ENCODE measurements at regions not wholly inside any gene's neighbourhood (a gene's known extent, or its start where the extent isn't known, plus 50 kb on each side); places are given as distances from the start of the nearest gene placed in this dataset.
"Not testable (repeated sequence)": the region's sequence is repeated elsewhere in the genome, so short reads cannot be mapped to it uniquely, and the experiment has no call there.

- not testable (repeated sequence) for DNase-seq
Measured at GRCh38 chr2:111482987-111483679, 362.4 kb downstream of the BCL2L11 start.

DNA sequence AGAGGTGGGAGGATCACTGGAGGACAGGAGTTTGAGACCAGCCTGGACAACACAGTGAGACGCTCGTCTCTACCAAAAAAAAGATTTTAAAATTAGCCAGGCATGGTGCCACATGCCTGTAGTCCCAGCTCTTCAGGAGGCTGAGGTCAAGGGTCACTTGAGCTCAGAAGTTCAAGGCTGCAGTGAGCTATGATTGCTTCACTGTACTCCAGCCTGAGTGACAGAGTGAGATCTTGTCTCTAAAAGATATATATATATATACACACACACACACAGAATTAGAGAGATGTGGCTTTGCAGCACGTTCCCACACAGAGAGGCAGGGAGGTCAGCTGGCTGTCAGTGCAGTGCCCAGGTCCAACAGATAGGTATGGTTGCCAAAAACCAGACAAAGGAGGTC is 363.4 kb downstream of the BCL2L11 start:
- DNase-seq, result not testable (repeated sequence)

DNA sequence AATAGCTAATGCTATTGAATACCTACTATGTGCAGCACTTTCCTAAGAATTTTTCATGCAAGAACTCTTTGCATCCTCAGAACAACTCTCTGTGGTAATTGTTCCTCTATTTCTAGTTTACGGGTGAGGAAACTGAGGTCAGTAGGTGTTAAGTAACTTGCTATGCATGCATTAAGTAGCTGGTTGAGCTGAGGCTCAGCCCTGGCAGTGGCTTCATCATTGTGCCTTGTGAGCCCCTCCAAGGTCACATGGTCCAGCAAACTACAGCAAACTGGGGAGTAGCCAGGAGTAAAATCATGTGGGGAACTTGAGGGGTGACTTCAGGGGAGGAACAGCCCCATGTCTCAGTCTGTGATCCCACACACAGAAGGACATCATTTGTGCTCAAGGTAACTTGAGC is 365.2 kb downstream of the BCL2L11 start:
- DNase-seq, result not testable (repeated sequence)

DNA sequence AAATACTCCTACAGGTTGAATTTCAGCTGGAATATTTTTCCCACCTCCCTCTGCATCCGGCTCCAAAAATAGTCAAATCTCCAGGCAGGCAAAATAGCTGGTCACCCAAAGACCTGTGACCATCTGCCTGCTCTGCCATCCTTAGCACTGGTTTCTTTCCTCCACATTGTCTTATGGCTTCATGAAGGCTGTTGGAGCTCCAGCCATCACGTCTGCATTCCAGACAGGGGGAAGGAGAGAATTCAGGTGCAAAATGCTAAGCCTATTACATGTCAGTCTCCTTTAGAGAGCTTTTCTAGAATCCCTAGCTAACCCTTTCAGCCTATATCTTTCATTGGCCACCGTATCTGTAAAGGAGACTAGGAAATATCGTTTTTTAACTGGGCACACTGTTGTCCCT is 367.7 kb downstream of the BCL2L11 start:
- not testable (repeated sequence) for DNase-seq

DNA sequence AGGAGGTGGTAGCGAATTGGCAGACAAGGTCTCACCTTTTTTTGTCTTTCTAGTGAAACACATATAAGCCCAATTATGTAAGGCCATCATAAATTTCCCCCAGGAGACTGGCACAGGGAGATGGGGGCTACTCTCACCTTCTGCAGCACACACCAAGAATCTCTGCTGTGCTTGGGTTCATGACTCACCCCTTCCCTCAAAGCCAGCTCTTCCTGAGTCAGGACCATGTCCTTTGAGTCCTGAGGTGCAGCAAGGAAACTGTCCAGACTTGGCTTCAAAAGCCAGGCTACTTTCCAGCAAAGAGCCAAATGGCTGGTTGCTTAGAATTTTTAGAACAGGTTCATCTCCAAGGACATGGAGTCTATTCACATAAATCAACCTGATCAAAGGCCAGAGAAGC is 368.7 kb downstream of the BCL2L11 start:
- DNase-seq, result not testable (repeated sequence)

- not testable (repeated sequence) for DNase-seq
Measured at GRCh38 chr2:111491181-111491580, 370.5 kb downstream of the BCL2L11 start.

DNA sequence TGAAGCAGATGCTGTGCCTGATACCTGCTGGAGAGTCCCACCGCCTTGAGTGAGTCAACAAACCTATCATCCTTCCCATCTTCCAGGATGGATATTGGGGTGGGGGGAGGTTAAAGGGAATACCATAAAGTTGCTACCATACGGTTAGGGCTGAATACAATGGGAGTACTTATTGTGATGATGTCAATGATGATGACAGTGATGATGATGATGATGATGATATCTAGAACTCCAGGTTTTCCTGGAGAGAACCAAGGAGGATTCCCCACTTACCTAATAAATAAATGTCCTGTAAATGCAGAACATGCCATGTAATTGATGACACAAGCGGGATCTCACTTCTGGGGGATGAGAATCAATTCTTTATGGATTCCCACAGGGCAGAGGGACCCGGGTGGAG is 370.9 kb downstream of the BCL2L11 start:
- not testable (repeated sequence) for DNase-seq

GRCh38 chr2:111492995-111493719 is 372.4 kb downstream of the BCL2L11 start:
- not testable (repeated sequence) for DNase-seq

DNA sequence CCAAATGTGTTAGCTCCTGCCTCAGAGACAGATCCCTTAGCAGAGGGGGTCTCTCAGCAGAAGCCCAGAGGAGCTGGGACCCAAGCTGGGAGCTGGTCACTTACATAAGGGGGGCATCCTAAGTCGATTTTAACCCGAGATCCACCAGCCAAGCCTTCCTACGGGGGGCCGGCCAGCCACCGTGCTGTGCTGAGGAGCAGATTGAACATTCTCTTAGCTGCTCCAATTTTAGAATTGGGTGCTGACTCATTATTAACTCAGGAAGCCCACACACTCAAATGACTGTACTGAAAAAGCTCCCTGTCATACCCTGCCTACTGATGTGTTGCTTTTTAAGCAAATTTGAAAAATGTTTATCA is 373.0 kb downstream of the BCL2L11 start:
- DNase-seq, result not testable (repeated sequence)

- not testable (repeated sequence) for DNase-seq
Measured at GRCh38 chr2:111494288-111494980, 373.7 kb downstream of the BCL2L11 start.

DNA sequence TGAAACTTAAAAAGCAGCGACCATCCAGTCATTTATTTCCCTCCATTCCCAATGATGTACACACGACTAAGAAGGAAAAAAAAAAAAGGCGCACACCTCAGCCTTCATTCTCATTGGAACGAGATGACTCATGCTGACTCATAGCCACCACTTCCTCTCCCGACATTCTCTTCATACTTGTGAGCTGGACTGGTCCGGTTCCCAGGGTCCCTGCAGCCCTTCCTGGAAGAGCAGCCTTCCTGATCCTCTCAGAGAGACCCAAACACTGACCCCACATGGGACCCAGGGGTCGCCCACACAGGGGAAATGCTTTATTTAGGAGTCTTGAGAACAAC is 374.2 kb downstream of the BCL2L11 start:
- DNase-seq, result not testable (repeated sequence)

DNA sequence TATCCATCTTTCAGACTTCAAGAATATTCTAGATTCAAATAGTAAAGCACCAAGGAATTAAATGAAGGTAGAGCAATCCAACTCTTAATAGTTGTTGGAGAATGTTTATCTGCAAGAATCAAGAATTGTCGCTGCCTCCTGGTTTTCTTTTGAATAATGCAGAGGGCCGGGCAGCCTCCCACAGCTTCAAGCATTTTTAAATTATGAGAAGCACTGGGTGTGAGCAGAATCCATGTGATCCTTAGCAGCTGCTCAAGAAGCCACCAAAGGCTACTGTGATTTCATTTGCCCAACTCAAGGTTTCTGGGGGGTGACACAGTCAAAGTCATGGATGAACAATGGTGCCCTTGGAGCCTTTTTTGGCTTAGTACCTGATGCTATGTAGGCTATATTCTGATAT is 374.9 kb downstream of the BCL2L11 start:
- not testable (repeated sequence) for DNase-seq

DNA sequence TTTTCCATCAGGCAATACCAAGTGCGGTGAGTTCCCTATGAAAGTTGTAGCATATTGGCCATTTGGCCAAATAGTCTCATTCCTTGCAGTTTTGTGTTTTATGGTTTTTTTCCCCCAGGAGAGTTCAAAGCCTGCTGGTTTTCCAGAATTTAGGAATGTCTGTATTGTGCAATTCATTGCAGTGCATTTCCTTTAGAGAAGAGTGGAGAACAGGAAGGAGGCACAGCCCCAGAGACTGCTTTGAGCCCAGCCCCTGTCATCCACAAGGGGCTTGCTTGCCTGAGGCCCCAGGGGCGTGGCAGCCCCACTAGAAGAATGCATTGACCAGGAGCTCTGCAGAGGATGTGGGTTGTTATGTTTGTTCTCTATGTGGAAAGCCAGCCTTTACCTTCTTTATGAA is 375.5 kb downstream of the BCL2L11 start:
- DNase-seq, result not testable (repeated sequence)

GRCh38 chr2:111496860-111497259 is 376.1 kb downstream of the BCL2L11 start:
- DNase-seq, result not testable (repeated sequence)

GRCh38 chr2:111497270-111497669 is 376.6 kb downstream of the BCL2L11 start:
- not testable (repeated sequence) for DNase-seq

DNA sequence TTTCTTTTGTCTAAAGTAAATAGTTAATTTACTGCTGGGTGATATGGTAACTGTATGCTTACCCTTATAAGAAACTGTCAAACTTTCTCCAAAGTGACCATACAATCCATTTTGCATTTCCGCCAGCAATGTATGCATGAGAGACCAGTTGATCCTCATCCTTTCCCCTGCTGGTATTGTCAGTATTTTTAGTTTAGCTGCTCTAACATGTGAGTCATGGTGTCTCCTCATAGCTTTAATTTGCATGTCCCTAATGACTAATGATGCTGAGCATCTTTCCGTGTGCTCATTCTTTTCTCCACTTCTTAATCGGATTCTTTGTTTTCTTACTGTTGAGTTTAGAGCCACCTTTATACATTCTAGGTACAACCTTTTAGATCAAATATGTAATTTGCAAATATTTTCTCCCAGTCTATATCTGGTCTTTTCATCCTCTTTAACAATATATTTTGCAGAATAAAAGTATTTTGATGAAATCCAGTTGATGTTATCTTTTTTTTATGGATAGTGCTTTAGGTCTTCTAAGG is 379.9 kb downstream of the BCL2L11 start:
- not testable (repeated sequence) for DNase-seq

DNA sequence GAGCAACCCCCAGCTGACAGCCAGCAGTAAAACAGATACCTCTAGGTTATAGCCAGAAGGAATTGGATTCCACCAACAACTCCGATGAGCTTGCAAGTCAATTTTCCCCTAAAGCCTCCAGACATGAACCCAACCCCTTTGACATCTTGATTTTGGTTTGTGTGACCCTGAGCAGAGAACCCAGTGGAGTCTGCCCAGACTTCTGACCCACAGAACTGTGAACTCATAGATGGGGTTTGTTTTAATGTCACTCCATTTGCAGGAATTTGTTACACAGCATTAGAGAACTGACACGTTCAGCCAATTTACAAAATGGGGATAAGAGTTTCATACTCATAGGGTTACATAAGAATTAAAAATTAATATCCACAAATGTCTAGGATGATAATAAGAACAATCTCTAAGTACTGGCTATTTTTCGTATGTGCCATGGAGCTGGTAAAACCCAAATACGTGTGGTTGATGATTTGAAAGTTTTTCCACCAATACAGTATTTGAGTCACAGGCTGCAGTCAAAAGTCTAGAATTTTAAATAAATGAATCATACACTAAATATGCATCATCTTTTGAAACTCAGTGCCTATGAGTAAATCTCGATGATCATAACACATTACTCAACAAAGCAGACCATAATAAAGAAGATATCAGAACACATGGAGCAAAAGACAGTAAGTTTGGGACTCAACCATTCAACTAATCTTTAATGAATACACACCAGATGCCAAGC is 380.0 kb downstream of the ANAPC1 start:
- DNase-seq, result not testable (repeated sequence)

DNA sequence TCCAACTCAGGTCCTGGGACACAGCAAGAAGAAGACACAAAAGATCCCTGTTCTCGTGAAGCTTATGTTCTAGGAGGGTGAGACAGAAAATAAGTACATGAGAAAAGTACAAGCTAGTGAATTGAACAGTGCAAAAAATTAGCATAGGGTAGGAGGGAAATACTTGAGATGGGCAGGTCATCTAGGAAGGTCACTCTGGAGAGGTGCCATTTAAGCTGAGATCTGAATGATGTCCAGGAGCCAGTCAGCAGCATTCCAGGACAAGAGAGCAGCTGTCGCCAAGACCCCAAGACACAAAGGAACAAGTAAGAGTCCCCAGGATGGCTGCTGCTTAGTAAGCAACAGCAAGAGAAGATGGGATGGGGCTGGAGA is 379.4 kb downstream of the ANAPC1 start:
- not testable (repeated sequence) for DNase-seq

GRCh38 chr2:111505267-111505666 is 378.7 kb downstream of the ANAPC1 start:
- DNase-seq, result not testable (repeated sequence)

DNA sequence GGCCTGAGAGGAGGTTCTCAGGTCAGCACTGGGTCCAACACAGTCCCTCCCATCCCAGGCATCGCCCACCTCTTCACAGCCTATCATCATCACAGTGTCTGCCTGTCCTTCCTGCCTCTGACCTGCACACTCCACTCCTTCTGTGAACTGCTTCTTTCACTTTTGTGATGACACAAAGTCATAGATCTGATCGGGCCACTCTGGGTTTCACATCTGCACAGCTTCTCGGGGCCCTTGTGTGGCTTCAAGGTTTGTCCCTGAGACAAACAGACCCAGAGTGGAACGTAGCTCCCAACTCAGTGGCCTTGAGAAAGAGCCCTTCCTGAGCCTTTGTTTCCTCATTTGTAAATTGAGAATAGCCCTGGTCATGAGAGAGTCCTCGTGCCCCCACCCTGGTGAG is 377.1 kb downstream of the ANAPC1 start:
- DNase-seq, result not testable (repeated sequence)

- DNase-seq, result not testable (repeated sequence)
Measured at GRCh38 chr2:111509225-111509869, 374.6 kb downstream of the ANAPC1 start.

DNA sequence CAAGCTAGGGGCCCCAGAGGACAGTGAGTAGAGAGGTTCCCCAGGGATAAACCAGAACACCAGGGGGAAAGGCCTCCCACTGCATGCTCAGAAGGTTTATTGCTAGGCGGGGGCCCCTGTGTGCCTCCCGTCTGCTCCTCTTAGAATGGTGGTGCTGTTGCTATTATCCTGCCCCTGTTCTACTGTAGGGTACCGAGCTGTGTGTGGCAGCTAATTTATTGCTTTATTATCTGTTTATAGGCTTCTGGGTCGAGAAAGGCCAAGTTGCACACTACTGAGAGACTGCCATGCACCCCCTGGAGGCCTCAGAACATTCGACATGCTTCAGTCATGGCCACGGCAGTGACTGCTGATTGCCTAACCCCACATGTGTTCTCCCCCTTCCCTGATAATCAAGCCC is 373.6 kb downstream of the ANAPC1 start:
- DNase-seq, result not testable (repeated sequence)

Data from NCI-H510A (cell line).